ENCODE measurements at regions not wholly inside any gene's neighbourhood (a gene's known extent, or its start where the extent isn't known, plus 50 kb on each side); places are given as distances from the start of the nearest gene placed in this dataset.

DNA sequence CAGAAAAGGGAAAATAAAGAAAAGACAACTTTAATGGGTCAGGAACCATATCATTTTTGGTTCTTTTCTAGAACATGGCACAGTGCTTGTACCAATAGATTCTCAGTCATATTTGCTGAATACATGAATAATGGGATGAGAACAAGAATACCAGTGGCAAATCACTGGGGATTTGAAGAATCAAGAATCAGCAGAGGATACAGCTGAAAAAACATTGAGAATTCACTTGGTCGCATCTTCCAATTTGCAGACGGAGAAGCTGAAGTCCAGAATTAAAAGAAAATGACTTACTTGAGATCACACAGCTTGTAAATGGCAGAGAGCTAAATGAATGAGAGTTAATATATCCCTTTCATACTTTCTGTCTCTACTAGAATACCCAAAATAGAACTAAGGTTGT lies 362.2 kb downstream of the RAD51AP2 start (continued):
- TF ChIP-seq RAD21 (IDR thresholded peaks at IDR 0.05; ENCODE audit: low read depth) (no peak), EGR1 (IDR thresholded peaks at IDR 0.05; ENCODE audit: low read depth) (no peak), SIN3A (IDR thresholded peaks at IDR 0.05; ENCODE audit: low read depth) (no peak)

DNA sequence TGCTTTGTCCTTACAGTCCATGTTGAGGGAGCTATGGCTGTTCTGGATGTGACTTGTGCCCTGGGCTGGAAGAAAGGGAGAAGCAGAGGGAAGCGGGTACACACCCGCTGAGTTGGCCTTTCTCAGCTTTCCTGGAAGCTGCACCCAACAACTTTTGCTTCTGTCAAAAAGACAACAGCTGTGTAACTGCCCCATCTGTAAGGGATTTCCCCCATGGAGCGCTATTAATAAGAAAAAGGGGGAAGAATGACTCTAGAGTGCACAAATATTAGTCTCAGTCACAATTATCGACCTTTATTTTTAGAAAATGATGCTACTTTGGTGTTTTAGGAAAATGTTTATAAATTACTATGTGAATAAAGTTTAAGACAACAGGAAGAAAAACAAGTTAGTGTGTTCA lies 368.3 kb downstream of the RAD51AP2 start:
- intact Hi-C loops (cut with micrococcal nuclease) = loop anchor here (2.0 kb wide), 1 partner anchor 375 kb away; no protein-coding TSS in a partner anchor
- Histone ChIP-seq H2AFZ (ENCODE audit: low read depth, low read length, poor library complexity, severe bottlenecking) (no peak overlapping the region), H3K9me2 (ENCODE audit: insufficient read depth) (no peaks in the 10 kb centered on the region), H3K4me1 (ENCODE audit: control insufficient read depth in 1 of 2, insufficient read depth in 2 of 2, low read length in 2 of 2) (no peaks in the 10 kb centered on the region), H3K9me3 (ENCODE audit: control insufficient read depth in 1 of 2, insufficient read depth in 1 of 2, low read depth in 1 of 2, low read length in 2 of 2) (no peaks in the 10 kb centered on the region), H3K36me3 (ENCODE audit: control insufficient read depth in 1 of 2, insufficient read depth in 2 of 2, low read length in 2 of 2) (no peaks in the 10 kb centered on the region), H3K9ac (ENCODE audit: low read length) (no peak overlapping the region), H3K4me2 (ENCODE audit: low read length) (no peak overlapping the region), H4K20me1 (ENCODE audit: insufficient read depth) (no peaks in the 10 kb centered on the region), H3K27ac (ENCODE audit: low read depth, low read length) (no peak overlapping the region), H3K27me3 (ENCODE audit: insufficient read depth, low read length) (peaks cover 14% of the 10 kb centered on the region), H3K79me2 (ENCODE audit: insufficient read depth, low read length) (no peaks in the 10 kb centered on the region), H3K4me3 (replicated peaks in 1 of 2; ENCODE audit: low read depth in 1 of 2, low read length in 2 of 2) (no peak overlapping the region)
- no peak for TF ChIP-seq TCF7L2 (IDR thresholded peaks at IDR 0.05; ENCODE audit: borderline replicate concordance, extremely low read depth, insufficient read depth, insufficient read length)
- no peak for TF ChIP-seq CBX3 (IDR thresholded peaks at IDR 0.05; ENCODE audit: low read depth)
- TF ChIP-seq, protein P1, sequence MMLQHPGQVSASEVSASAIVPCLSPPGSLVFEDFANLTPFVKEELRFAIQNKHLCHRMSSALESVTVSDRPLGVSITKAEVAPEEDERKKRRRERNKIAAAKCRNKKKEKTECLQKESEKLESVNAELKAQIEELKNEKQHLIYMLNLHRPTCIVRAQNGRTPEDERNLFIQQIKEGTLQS (IDR thresholded peaks at IDR 0.05) = no peak
- TF ChIP-seq EGR1 (IDR thresholded peaks at IDR 0.05; ENCODE audit: low read depth) = no peak
- TF ChIP-seq POLR2A (IDR thresholded peaks at IDR 0.05; ENCODE audit: borderline replicate concordance, extremely low read depth, insufficient read depth, insufficient read length) = no peak
- TF ChIP-seq SP1 (IDR thresholded peaks at IDR 0.05; ENCODE audit: low read depth) = no peak
- TF ChIP-seq JUND (IDR thresholded peaks at IDR 0.05) = no peak
- no peak for TF ChIP-seq ZBTB33 (IDR thresholded peaks at IDR 0.05; ENCODE audit: extremely low read depth, insufficient replicate concordance, low read length)
- ATAC-seq (no peak), DNase-seq (ENCODE audit: low read depth, low spot score) (no peak)
- CTCF ChIA-PET = interaction anchor here (1.4 kb wide), 1 partner anchor 22 kb away, joined by 3 read pairs; no protein-coding TSS in a partner anchor
- no TSS peak for BruUV-seq (replicated peaks)
- POLR2A ChIA-PET = no interaction called here
- RAD21 ChIA-PET (ENCODE audit: low non-redundant PET in 1 of 2, low total read pairs in 2 of 2, uncharacterized antibody in 2 of 2, unreplicated experiment in 2 of 2) = no interaction called here

All from HCT116 (cell line).